Stimulated activated CD4-positive, alpha-beta T cell treated with anti-CD3 and anti-CD28 coated beads, Interleukin-12 subunit alpha, Interleukin-12 subunit beta, amount 100 ng/mL, for 48 hours (primary cell): ENCODE measurements at regions not wholly inside any gene's neighbourhood (a gene's known extent, or its start where the extent isn't known, plus 50 kb on each side); places are given as distances from the start of the nearest gene placed in this dataset.

Experiments
- DNase-seq, 3 donors: peaks; one replicate each; pipeline ENCODE4 v3.0.0-alpha.2; 2020; ENCODE audit warnings: low read depth in 2 of 3, low spot score in 1 of 3

DNA sequence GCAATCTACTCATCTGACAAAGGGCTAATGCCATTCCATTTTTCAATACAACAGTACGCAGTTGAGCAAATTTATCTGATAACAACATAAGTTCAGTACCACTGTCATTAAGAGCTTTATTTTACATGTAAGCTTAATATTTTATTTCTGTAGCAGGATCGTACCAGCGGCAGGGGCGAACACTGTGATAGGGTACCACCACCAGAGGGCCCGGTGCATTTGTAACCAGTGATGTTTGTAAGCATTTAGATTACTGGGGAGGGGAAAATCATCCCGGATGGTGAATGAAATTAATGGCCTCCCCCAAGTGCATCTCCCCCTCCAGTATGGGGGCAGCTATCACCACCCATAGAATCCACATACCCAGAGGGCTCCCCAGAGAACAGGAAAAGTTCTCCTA is 179.0 kb downstream of the ADGRA3 start:
- DNase-seq: no peak

DNA sequence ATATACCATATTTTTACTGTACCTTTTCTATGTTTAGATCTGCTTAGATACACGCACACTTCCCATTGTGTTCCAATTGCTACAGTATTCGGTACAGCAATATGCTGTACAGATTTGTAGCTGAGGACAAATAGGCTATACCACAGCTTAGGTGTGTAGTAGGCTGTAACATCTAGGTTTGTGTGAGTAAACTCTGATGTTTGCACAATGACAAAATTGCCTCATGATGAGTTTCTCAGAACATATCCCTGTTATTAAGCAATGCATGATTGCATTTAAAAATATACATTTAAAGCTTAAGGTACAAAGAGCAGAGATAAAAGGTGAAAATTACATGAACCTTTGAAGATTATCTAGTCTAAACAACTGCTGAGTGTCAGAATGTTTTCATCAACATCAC is 181.7 kb downstream of the ADGRA3 start:
- DNase-seq: no peak

DNA sequence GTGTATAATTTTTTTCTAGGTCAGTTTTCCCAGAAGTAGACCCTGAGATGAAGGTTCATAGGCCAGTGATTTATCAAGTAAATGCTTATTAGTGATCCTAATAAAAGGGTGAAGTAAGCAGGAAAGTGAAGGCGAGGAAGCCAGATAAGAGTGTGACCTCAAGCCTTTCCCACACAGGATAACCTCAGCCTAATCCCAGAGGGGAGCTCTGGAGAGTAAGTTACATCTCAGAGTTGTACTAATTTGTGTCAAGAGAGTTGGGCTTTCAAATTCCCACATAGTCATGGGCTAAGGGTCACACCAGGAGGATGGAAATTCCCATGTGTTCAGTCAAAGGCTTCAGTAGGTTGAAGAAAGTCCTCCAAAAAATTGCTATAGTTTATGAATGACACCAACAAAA is 191.4 kb downstream of the ADGRA3 start:
- no peak for DNase-seq

DNA sequence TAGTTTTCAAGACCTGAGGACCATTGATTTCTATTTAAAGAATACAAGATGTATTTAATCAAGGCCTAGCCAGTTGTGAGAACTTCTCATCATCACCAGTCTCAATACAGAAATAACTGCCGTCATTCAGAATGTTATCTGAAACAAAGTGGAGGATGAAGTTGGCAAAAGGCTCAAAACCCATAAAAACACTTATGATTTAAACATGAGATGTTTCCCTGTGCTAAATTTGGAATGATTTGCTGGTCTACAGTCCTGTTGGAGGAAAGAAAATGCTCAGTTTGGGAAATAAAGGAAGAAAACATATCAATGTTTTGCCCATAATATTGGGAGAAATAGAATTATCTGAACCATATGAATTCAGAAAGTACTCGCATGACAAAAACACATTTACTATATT is 192.2 kb downstream of the ADGRA3 start:
- DNase-seq: no peak

DNA sequence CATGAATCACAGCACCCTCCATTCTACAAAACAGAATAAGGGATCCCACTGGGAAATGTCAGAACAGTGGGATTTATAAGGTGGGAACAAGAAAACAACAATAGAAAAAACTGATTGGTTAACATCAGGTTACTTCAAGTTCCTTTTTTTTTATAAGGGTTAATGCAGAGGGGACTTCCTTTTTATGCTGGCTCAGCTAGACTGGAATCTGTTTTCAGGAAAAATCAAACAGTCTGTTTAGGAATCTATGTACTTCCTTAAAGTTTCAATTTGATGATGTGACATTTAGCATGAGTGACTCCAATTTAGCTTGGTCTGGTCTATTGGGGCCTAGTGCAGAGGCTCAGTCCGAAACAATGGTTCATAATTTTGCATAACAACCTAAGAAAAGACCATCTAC is 192.9 kb downstream of the ADGRA3 start:
- no peak for DNase-seq

DNA sequence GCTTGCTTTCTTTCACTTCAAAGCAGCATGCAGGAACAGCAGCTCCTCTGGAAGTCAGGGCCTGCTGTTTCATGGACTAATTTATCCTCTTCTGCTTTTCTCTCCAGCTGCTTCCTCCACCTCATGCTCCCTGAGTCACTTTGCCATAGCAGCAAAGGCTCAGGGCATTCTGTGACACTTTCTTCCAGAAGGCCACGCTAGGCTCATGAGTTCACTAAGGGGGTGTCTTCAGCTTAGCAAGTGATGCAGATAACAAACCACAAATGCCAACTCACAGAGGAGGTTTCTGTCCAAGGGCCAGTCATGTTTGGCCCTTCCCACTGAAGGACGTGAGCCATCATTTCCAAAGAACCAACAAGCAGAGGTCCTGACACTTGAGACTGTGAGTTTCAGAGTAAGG is 200.2 kb downstream of the ADGRA3 start:
- no peak for DNase-seq

DNA sequence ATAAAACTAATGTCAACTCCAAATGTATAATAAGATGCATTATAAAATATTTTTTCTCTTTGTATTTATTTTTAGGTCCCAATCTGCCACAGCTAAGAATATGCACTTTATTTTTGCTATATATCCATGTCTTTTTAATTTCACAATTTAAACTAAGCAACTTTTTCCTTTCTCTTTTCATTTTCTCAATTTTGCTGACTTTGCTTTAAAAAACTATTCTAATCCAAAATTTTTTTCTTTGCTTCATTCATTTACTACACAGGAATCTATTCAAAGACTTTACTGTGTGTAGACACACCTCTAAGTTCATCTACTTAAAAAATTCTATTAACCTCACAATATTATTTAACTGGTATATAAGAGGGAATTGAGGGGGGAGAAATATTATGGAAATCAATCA is 201.9 kb downstream of the ADGRA3 start:
- no peak for DNase-seq

DNA sequence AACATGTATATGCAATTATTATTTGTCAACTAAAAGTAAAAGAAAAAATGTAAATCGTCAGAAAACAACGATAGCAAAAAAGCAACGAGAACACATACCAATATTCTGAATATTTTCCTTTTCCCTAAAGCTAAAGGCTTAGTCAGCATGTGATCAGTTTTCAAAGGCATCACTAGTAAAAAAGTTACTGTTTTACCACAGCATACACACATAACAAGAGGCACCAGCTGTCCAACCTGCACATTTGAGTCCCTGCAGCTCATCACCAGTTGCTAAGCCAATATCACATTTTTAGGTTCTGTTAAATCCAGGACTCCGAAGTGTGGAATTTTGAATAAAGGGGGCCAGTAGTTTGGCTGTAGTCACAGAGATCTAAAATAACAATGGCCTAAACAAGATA is 203.8 kb downstream of the ADGRA3 start:
- DNase-seq: no peak

DNA sequence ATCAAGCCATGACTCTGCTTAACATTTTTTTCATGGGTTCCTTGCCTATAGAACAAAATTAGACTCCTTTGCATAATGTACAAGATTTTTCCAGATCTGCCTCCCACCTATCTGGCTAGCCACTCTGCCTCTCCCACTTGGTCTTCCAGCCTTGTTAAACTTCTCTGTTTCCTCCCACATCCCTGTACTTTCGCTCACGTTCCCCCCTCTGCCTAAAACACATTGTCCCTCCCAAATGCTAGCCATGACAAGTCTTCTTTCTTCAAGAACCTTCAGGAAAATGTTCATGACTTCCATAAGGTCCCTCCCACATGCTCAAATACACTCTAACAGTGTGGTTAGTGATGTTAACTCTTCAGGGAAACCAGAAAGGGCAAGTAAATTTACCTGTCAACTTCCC is 214.6 kb downstream of the ADGRA3 start:
- DNase-seq: no peak

DNA sequence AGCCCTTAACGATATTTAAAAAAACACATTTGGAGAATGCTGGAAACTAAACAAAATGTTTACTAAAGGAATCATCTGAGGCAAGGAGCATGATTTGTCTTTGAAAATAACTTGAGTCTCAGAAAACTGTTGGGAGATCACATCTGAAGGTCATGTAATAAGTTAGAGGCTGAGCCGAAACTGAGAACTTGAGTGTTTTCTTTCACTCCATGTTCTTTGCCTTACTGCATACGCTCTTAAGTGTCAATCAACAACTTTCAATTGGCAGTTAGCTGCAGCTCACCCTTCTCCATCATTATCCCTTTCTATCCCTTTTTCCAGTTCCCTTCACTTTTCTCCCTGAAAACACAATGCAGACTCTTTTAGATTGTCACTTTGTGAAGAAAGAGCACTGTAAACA is 216.2 kb downstream of the ADGRA3 start:
- no peak for DNase-seq

DNA sequence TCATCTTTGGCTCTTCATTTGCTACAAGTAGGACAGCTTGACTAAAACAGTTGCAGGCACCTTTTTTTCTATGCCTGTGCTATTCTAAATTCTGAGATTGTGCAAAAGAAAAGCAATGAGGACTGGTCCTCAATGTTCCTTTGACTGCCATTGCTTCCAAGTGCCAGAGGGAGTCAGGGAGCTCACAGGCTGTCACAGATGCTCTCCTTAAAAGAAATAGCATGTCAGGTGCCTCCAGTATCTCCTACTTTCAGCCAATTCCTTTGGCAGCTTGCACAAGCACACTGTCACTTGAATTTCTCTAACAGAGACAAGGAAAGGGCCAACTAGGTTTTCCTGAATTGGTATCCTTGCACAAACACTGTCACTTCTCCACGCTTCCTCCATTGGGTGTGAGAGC is 228.2 kb downstream of the ADGRA3 start:
- no peak for DNase-seq

DNA sequence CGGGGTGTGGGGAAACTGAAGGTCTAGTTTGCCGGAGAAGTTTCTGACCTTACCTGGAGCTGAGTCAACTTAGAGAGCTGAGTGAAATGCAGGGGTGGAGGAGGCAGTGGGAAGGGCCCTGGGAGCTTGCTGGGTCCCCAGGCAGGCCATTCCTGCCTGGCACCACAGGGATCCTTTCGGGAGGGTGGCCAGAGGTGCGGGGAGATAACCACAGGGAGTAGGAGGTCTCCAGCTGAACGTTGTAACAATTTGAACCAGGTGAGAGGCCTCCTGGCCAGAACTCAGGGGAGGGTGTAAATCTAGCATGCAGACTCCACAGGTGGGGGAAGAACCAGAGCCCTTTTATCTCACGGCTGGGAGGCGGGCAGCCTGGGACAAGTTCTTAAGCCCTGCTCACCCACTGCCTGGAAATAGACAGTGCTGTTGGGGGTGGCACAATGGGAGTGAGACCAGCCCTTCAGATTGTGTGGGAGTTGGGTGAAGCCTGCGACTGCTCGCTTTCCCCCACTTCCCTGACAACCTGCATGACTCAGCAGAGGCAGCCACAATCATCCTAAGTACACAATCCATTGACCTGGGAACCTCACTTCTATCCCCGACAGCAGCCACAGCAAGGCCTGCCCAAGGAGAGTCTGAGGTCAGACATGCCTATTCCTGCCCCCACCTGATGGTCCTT is 247.4 kb downstream of the ADGRA3 start:
- no peak for DNase-seq

DNA sequence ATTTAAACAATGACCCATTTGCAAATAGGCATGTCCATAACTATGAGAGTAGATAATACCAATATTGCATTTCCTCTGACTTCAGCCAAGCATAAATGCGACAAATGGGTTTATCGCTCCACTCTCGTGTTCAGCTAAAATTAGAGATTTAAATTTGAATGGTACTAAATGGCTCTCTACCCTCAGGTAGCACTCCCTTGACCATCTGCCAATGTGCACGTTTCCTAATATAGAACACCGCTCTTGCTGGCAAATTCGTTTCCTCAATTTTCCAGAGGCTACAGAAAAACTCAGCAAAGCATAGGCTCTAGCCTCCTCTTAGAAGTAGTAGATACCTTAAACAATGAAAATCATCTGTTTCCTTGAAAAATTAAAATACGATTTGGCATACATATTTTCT is 251.6 kb downstream of the ADGRA3 start:
- DNase-seq: no peak

DNA sequence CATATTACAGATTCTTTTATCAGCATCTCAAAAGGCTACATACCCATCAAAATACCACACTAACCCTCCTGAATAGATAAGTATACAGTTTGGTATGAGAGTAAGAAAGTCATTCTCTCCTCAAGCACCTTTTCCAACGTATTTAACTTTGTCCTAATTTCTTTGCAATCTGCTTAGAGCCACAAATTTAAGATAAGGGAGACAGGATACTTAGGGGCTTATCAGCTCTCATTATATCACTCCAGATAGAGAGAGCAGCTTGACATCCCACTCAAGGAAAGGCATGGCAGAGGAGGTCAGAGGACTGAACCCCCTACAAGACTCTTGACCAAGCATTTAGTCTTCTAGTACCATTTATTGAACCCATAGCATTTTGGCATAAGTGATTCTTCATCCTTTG is 262.4 kb downstream of the ADGRA3 start:
- no peak for DNase-seq

DNA sequence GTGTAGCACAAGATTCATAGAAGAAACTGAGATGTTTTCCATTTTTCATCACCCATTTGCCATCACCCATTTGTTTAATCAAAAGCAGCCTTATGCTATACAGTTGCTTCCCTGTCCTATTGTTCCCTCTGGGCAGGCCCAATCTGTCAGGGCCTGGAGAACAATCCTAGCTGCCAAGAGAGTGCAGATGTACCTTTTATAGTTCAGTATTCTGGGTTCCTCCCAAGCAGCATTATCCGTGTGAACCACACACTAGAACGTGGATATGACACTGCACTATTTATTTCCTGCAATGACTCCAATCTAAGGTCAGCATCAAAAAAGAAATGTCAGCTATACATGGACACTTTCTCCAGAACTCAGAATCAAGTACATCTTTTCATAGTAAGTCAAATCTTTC is 269.0 kb downstream of the ADGRA3 start:
- no peak for DNase-seq

DNA sequence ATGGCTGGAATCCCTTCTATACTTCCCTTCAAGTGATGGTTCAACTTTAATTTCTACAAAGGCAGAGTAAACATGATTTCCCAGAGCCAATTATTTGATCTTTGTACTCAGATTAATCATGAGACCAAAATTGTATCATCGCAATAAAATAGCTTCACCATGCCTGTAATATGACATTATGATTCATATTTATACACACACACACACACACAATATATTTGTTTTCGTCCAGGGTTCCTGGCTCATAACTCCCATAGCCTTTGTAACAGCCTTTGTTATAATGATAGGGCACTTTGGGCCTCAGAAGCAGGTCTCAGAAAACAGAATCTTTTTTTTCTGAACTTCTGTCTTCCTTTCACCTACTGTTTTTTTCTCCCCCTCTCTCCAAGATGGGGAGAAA is 270.6 kb downstream of the ADGRA3 start:
- DNase-seq: no peak

DNA sequence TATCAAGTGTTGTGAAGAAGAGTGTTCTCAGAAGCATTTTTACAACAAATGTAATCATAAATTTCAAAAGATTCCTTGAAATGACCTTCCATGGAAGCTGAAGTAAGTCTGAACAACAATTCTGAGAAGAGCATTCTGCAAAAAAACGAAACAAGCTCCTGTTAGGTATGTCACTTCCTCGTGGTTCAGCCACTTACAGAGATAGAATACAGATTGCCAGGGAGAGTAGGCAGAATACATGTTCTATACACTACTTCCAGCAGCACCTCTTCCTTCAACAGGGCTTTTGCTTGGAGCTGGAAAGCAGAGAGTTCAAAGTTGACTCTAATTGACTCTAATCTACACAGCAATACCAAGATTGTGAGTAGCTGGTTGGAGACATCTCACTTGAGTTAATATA is 274.5 kb downstream of the ADGRA3 start:
- DNase-seq: no peak

DNA sequence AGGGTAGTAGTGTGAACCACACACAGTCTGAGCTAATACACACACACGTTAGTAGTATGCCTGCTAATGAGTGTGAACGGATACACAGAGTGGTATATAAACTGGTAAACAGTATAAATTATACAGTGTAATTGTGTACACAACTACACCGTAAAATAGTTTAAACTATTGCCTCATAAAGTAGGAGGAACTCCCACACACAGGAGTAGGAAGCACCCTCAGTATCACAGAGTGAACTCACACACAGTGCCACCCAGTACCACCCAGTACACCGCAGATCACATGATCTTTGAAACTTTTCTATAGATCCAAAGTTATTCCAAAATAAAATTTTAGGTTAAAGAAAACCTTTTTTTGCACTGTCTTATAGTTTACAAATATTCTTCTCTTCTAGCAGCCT is 275.1 kb downstream of the ADGRA3 start:
- DNase-seq: no peak

DNA sequence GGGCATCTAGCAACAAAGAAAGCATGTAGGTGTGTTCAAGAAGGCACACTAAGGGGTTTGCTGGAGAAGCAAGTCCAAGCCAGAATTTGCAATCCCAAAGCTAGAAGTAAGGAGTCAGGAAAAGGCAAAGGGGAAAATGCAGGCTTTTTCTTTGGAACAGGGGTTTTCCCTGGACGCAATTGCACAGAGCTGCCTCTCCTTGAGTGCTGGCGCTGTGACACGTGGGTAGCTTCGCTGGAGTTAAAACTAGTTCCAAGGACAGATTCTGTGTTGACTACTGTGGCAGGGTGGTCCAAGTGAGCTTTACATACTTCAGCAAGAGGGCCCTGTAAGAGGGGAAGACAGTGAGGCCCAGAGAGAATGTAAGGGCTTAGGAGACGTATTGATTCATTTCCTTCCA is 277.1 kb downstream of the ADGRA3 start:
- no peak for DNase-seq

DNA sequence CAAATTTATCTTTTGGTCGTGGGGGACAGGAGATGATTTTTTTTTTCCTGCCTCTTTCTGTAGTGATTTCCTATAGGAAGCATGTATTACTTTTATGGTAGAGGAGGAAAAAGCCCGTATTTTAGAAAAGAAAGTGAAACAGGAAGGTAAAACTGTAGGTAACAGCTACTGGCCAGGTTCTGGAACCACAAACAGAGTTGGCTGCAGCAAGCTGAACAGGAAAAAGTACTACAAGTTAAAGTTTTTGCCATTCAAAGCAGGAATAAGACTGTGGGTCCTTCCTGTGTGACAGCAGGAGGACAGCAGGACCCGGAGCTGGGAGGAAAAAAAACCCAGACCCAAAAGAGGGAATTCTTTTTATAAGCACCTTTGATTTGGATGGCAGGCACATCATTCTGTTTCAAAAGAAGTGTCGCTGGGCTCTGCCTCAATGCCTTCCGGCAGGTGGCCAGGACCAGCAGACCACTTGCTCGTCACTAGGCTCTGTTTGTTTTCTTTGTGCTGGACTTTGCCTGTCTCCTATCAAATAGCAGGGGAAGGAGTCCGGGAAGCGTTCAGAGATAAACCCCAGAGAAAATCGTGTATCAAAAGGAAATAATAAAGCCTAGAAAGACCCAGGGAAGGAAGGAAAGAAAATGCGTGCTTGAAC is 277.9 kb downstream of the ADGRA3 start:
- DNase-seq: no peak

DNA sequence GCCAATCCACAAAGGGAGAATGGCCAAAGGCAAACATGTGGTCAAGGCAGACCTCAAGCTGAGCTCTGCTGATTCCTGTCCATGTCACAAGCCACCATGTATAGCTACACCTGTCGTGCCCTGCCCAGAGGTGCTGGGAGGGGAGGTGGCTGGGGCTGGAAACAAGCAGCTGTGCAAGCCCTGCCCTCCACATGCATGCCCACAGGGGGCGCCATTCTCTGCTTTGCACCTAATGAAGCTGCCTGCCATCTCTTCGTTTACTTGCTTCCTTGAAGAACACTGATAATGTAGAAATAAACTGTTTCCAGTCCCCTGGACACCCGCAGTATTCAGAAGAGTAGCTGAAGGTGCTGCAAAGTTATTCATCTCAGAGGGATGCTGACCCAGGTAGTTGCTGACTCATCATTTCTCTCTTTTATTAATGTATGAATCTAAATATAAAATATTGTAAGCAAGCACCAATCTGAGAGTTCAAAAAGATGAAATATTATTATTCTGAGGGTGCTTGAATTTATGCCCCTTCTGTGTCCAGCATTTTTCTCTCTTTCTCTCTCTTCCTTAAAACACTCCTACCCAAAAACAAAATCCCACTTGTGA is 278.6 kb downstream of the ADGRA3 start:
- peak; percentile 8 to 33 (median 29) for DNase-seq

DNA sequence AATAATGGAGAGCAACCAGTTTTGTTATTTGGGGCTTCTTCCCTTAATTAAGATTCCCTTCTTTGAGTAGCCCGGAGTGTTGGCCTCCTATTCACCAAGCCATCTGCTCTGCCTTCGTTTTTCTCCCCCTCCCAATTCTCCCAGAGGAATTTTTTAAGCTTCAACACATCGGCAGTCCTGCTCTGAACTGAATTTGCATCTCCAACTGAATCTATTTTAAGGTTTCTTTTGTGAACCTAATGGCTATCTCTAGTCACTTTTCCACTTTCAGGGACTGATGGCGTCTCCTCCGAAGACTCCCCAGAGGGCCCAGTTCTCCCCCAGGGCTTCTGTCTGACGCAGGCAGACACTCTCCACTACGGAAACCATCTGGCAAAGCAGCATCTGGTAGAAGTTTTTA is 280.2 kb downstream of the ADGRA3 start:
- no peak for DNase-seq

DNA sequence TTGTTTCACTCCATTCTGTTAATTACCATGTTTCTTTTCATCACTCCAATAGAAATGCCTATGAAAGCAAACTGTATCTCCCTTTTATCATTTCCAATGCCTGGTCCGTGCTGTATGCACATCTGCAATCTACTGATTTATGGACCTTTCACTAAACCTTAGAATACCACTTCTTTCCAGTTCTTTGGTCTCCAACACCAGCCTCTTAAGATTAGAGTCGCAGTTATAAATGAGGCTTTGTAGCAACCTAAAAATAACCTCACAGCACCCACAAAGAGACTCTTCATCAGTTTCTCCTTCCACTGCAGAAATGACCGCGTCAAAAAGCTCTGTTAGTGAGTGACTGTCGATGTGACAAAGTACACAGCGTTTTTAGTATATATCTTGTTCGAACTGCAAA is 282.6 kb downstream of the ADGRA3 start:
- no peak for DNase-seq
